HG02678 (cell line): ENCODE measurements at regions not wholly inside any gene's neighbourhood (a gene's known extent, or its start where the extent isn't known, plus 50 kb on each side); places are given as distances from the start of the nearest gene placed in this dataset.

Experiments
- ATAC-seq: cut with Tn5 transposase; IDR thresholded peaks from one replicate; pipeline ENCODE4 v1.9.1; 2021; ENCODE audit warnings: mild to moderate bottlenecking, moderate library complexity; ENCODE audit not compliant: unreplicated experiment

- ATAC-seq: no peak
Measured at GRCh38 chr20:51335329-51335841, 207.1 kb downstream of the NFATC2 start.

- ATAC-seq: no peak
Measured at GRCh38 chr20:51334609-51335008, 207.9 kb downstream of the NFATC2 start.

GRCh38 chr20:51333971-51334370 lies 208.5 kb downstream of the NFATC2 start:
- no peak for ATAC-seq

GRCh38 chr20:51333446-51333845 lies 209.1 kb downstream of the NFATC2 start:
- ATAC-seq: no peak

DNA sequence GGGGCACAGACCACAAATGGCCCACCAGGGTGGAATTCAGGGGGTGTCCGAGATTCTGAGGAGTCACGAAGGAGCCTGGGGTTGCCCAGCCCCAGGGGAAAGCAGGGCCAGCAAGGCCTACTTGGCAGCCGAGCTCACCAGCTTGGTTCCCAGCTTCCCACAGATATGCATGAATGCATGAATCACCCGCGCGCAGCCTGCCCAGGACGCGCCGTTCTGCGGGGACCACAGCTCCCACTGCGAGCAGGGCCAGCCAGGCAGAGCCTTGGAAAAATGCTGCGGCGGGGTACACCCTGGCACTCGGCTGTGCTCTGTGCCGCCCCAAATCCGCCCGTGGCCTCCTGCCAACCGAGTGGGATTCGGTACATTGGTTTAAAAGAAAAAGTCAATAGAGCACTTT lies 211.0 kb downstream of the NFATC2 start:
- no peak for ATAC-seq

- ATAC-seq: no peak
Measured at GRCh38 chr20:51329845-51330244, 212.7 kb downstream of the NFATC2 start.

GRCh38 chr20:51327251-51327841 lies 215.2 kb downstream of the NFATC2 start:
- ATAC-seq: no peak

DNA sequence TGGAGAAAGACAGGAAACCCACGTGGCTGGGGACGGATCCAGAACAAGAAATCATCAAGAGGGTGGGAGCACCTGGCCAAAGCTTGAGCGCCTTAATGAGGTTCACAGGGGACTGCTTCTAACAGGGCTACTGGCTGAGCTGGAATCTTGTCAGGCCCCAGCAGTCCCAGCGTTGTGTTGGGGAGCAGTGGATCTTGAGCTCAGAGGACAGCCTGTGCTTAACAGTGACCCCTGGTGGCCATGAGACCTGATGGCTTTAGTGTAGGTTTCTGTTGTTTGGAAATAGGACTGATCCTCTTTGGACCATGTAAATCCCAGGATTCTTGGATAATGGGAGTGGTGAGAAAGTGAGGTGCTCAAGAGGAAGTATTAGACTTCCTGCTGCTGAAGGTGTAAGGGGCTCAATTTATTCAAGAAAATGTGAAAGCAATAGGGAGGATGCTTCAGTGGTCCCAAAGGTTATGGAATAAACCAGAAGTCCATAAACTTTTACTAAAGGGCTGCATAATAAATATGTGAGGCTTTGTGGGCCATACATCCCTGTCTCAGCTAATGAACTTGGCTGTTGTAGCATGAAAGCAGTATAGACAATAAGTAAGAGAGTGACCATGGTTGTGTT lies 216.2 kb downstream of the NFATC2 start:
- no peak for ATAC-seq

DNA sequence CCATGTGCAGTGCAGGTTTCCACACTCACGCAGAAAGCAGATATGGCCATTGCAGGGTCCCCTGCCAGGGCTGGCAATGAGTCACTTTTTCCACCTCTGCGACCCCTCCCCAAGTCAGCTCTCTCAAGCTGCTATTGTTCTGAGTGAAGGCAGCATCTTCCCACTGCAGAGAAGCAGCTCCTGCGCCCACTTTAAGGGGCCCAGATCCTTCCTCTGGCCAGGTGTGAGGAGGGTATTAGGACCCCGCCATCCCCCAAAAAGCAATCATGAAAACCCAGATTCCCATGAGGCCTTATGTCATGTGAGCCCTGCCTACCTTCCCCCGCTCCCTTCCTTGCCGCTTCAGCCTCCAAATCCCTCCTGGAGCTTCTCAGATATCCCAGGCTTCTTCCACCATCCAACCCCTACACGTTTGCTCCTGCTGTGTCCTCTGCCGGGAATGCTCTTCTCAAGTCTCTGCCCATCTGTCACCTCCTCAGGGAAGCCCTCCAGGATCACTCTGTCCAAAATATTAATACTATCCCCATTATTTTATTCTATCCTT lies 220.3 kb downstream of the NFATC2 start:
- ATAC-seq: no peak

GRCh38 chr20:51321343-51322163 lies 221.0 kb downstream of the NFATC2 start:
- ATAC-seq: no peak

- ATAC-seq: no peak
Measured at GRCh38 chr20:51319522-51319921, 223.0 kb downstream of the NFATC2 start.

DNA sequence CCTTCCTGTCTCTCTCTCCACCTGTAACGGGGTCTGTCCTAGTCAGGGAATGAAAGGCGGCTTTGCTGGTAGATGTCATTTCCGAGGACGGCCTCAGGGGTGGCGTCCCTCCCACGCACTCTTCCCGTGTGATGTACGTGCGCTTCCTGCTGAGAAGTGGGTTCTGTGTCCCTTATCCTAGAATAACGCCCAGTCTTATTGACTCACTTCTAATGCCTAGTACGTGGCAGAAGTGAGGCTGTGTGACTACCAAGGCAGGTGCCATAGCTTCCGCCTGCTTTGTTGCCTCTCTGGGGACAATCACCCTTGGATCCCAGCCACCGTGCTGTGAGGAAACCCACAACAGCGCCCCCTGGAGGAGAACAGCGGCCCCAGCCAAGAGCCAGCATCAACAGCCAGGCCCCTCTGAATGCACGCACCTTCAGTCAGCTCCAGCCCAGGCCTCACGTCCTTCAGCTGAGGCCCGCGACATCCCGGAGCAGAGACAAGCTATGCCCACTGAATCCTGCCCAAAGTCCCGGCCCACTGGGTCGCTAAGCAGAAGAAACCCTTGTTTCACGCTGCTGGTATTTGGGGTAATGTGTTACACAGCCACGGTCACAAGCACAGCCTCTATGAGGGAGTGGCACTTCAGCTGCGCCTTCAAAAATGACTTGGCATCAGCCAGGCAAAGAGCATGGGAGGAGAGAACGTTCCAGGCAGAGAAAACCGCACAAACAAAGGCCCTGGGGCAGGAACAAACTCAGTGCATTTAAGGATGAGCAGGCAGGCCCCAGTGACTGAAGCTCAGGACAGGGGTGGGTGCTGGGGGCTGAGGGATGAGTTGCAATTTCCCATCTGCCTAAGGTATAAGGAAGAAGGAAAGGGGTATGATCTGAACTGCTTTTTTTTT lies 224.2 kb downstream of the NFATC2 start:
- no peak for ATAC-seq

DNA sequence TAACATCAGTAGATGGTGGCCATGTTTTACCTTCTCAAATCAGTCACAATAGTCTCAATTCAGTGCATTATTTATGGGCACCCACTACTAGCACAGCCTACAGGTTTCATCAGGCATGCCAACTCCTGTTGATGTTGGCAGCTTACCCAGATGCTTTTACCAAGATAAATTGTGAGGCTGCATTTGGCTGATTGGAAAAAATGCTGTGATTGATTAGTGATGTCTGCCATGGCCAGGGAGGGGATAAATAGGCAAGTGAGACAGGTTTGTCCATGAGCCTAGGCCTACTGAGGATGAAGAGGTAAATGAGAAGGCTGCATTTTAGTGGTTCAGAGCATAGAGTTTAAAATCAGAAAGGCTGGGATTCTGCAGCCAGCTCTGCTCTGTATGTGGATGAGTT lies 227.1 kb downstream of the NFATC2 start:
- ATAC-seq: no peak

- ATAC-seq: no peak
Measured at GRCh38 chr20:51313358-51313827, 229.1 kb downstream of the NFATC2 start.

GRCh38 chr20:51312480-51312783 lies 230.1 kb downstream of the NFATC2 start:
- no peak for ATAC-seq

DNA sequence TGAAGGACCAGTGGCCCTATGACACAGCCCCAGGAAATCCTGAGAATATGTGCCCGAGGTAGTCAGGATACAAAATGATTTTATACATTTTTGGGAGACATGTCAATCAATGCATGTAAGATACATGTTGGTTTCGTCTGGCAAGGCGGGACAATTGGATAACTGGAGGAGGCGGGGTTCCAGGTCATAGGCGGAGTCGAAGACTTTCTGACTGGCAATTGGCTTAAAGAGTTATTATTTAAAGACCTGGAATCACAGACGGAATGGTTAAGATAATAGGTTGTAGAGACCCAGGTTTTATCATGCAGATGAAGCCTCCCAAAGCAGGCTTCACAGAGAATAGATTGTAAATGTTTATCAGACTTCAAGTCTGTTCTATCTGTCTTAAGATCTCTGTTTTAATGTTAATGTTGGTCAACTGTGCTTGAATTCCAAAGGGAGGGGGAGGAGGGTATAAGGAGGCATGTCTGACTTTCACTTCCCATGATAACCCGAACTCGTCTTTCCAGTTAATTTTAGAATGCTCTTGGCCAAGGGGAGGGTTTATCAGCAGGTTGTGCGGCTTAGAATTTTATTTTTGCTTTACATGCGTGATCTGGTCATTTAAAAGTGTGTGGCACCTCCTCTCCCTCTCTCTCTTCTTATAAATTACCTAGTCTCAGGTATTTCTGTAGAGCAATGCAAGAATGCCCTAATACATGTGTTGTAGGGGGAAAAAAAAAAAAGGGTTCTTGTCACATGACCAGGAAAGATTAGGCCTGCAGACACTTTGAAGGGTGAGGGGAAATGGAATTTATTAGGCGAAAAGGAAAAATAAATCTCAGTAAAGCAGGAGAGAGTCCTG lies 230.7 kb downstream of the NFATC2 start:
- ATAC-seq: no peak

DNA sequence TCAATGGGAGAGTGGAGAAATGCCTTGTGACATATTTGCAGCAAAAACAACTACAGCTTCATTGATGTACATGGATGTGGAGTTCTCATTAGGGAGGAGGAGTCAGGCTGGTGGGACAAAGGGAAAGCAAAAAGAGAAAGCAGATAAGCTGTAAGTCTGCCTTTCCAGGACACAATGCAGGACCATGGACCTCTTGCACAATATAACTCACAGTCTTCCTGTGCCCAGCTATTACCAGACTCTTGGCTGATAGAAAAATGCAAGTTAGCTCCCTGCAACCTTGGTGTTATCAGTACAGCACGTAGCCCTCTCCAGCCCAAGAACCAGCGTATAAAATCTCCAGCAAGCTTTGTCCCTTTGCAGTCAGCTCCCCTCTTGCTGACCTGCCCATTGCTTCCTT lies 232.3 kb downstream of the NFATC2 start:
- no peak for ATAC-seq

- ATAC-seq: no peak
Measured at GRCh38 chr20:51309128-51309527, 233.4 kb downstream of the NFATC2 start.

GRCh38 chr20:51306521-51307358 lies 235.8 kb downstream of the NFATC2 start:
- peak; percentile 74 for ATAC-seq
